Breast epithelium (tissue), 4 donors: ENCODE measurements at regions not wholly inside any gene's neighbourhood (a gene's known extent, or its start where the extent isn't known, plus 50 kb on each side); places are given as distances from the start of the nearest gene placed in this dataset.
"Not testable (repeated sequence)": the region's sequence is repeated elsewhere in the genome, so short reads cannot be mapped to it uniquely, and the experiment has no call there.

Experiments
- DNase-seq, 2 donors: peaks; one replicate each; pipeline ENCODE4 v3.0.0-alpha.2; 2019; ENCODE audit warnings: low spot score in 2 of 2
- H3K27ac ChIP-seq, 2 donors: fragments of 200-600 bp; sonication (generic) in 1 of 2; one replicate each; pipeline ENCODE4 v1.5.1; 2016 to 2019; ENCODE audit warnings: mild to moderate bottlenecking in 1 of 2
- H3K27me3 ChIP-seq, 2 donors: fragments of 200-600 bp; sonication (generic) in 1 of 2; one replicate each; pipeline versions ENCODE4 v1.5.1 to v1.6.0; 2017 to 2019; ENCODE audit warnings: control low read depth in 1 of 2, mild to moderate bottlenecking in 1 of 2
- H3K36me3 ChIP-seq: fragments of 200-600 bp; one replicate; pipeline ENCODE4 v1.5.1; 2019
- H3K4me1 ChIP-seq, 2 donors: fragments of 200-600 bp; sonication (generic); one replicate each; pipeline ENCODE4 v1.5.1; 2016 to 2019; ENCODE audit warnings: control low read depth in 1 of 2
- H3K4me3 ChIP-seq, 3 donors: fragments of 200-600 bp; sonication (generic); 1 replicate in 2 of 3; 2 replicates in 1 of 3; pipeline ENCODE4 v1.5.1; 2016 to 2019; ENCODE audit warnings: mild to moderate bottlenecking in 3 of 3, moderate library complexity in 2 of 3
- H3K9me3 ChIP-seq, 2 donors: fragments of 200-600 bp; sonication (generic) in 1 of 2; one replicate each; pipeline ENCODE4 v1.5.1; 2016 to 2019; ENCODE audit warnings: control low read depth in 1 of 2
- CTCF ChIP-seq, 3 donors: fragments of 450-650 bp; IDR thresholded peaks; one replicate each; pipeline ENCODE4 v1.5.1; 2016 to 2017; ENCODE audit warnings: antibody characterized with exemption in 3 of 3, mild to moderate bottlenecking in 3 of 3, moderate library complexity in 3 of 3
- POLR2A ChIP-seq: fragments of 450-650 bp; IDR thresholded peaks from one replicate; pipeline ENCODE4 v1.6.1; 2016; ENCODE audit warnings: antibody characterized with exemption, mild to moderate bottlenecking, moderate library complexity
- POLR2AphosphoS5 ChIP-seq, 3 donors: sonication (generic); formaldehyde crosslinking; IDR thresholded peaks; one replicate each; pipeline ENCODE4 v1.6.1; 2017; ENCODE audit warnings: antibody characterized with exemption in 3 of 3
- intact Hi-C: fragments of 100-400 bp; cut with DNase I; formaldehyde crosslinking; loops from one replicate; pipeline ENCODE4 v1.15.1; 2023; ENCODE audit warnings: low total_unique reads

DNA sequence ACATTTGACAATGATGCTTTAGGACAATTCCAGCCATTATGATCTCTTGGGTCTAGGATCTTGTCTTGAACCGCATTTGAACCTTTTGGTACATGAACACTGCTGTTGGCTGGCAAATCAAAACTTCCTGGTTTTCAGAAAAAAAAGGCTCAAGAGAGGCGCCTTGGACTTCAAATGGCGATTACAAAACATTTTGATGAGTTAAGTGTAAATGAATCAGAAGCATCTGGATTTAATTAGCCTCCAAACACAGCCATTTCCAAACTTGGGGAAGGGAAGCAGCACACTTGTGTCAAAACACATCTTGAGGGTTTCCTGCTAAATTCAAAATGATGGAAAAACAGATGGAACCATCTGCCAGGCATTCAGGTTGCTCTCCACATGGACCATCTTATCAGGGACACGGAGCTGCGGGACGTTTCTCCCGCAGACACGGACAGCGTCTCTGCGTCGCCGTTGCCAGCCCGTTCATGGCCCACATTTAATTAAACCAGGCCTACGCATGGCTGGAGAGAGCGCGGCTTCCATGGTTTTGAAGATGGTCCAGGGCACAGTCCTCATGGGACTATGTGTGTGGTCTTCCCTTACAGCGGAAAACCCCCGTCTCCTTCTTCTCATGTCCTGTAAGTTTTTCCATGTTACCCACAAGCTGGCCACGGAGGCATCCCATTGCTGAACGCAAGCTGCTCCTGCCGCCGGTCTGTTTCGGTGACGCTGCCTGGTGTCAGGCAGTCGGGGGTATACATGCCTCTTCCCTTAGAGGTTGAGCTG, 55.8 kb upstream of the PTCH1 start:
- Histone ChIP-seq H3K27me3 (peaks cover 0 to 15% of the 10 kb centered on the region in 2 donors), H3K9me3 (no peaks in the 10 kb centered on the region), H3K27ac (no peak overlapping the region), H3K4me1 (no peaks in the 10 kb centered on the region), H3K4me3 (no peak overlapping the region), H3K36me3 (no peaks in the 10 kb centered on the region)
- no peak for DNase-seq
- TF ChIP-seq CTCF (IDR thresholded peaks at IDR 0.05) (no peak), POLR2AphosphoS5 (IDR thresholded peaks at IDR 0.05) (no peak), POLR2A (no peak)
- intact Hi-C loops, result no loop called here

GRCh38 chr9:95570646-95571045, 53.9 kb upstream of the PTCH1 start:
- H3K36me3 ChIP-seq, result no peaks in the 10 kb centered on the region
- H3K4me1 ChIP-seq, result no peaks in the 10 kb centered on the region
- intact Hi-C loops, result no loop called here
- DNase-seq, result no peak
- no peaks in the 10 kb centered on the region for H3K9me3 ChIP-seq
- H3K27ac ChIP-seq, result no peak overlapping the region
- peaks cover 0 to 15% of the 10 kb centered on the region in 2 donors for H3K27me3 ChIP-seq
- no peak for TF ChIP-seq CTCF (IDR thresholded peaks at IDR 0.05)
- no peak for TF ChIP-seq POLR2A
- no peak for TF ChIP-seq POLR2AphosphoS5 (IDR thresholded peaks at IDR 0.05)
- H3K4me3 ChIP-seq, result no peak overlapping the region

DNA sequence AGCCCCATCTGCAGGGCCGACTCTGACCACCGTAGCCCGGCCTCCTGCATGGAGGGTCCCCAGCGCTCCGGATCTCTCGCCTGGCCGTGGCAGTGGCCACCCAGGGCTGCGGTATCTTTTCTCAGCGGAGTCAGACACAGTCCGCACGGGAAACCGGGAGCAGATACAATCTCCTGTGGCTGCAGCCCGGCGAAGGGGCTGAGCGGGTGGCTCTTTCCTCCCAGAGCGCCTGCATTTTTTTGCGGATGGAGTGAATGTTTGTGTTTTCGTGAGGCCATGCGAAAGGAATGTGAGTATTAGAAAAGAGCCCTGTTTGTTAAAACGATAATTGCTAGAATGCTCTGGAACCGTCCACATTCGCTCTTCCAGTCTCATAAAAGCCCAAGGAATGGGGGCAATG, 53.4 kb upstream of the PTCH1 start:
- Histone ChIP-seq H3K4me3 (peak overlapping the region in 2 of 3 donors; percentile 7 to 17), H3K27me3 (peaks cover 0 to 11% of the 10 kb centered on the region in 2 donors), H3K4me1 (no peaks in the 10 kb centered on the region), H3K9me3 (no peaks in the 10 kb centered on the region), H3K27ac (no peak overlapping the region), H3K36me3 (no peaks in the 10 kb centered on the region)
- TF ChIP-seq CTCF (IDR thresholded peaks at IDR 0.05) (no peak), POLR2A (no peak)
- intact Hi-C loops, result no loop called here
- no peak for DNase-seq

GRCh38 chr9:95568735-95569134, 52.0 kb upstream of the PTCH1 start:
- H3K9me3 ChIP-seq, intact Hi-C loops, H3K27me3 ChIP-seq, H3K4me3 ChIP-seq, H3K27ac ChIP-seq, H3K36me3 ChIP-seq, DNase-seq, H3K4me1 ChIP-seq: not testable (repeated sequence)
